Calu3 (cell line): ENCODE measurements at regions not wholly inside any gene's neighbourhood (a gene's known extent, or its start where the extent isn't known, plus 50 kb on each side); places are given as distances from the start of the nearest gene placed in this dataset.

Experiments
- BruUV-seq: library from RNA; stranded (reverse); fragments of 400-500 nt; replicated peaks from 2 replicates; lab custom pipeline; 2021; lab: Mats Ljungman, UMichigan
- CTCF ChIA-PET: fragments of 300-600 bp; sonication (Branson Sonifier 250); formaldehyde crosslinking; loops from one replicate; lab custom pipeline; 2022; ENCODE audit warnings: antibody characterized with exemption; lab: Charles Lee
- DNase-seq: peaks from one replicate; pipeline ENCODE4 v3.0.0; 2022
- H3K27ac Mint-ChIP-seq: one replicate; pipeline ENCODE4 v1.8.0; 2022; ENCODE audit warnings: mixed read lengths; ENCODE audit not compliant: unreplicated experiment
- H3K27me3 Mint-ChIP-seq: one replicate; pipeline ENCODE4 v1.8.0; 2022; ENCODE audit warnings: mixed read lengths; ENCODE audit not compliant: unreplicated experiment
- H3K36me3 Mint-ChIP-seq: one replicate; pipeline ENCODE4 v1.8.0; 2022; ENCODE audit warnings: mild to moderate bottlenecking, moderate library complexity, mixed read lengths; ENCODE audit not compliant: insufficient read depth, unreplicated experiment
- H3K4me1 Mint-ChIP-seq: one replicate; pipeline ENCODE4 v1.8.0; 2022; ENCODE audit warnings: mild to moderate bottlenecking, low read depth, mixed read lengths; ENCODE audit not compliant: unreplicated experiment
- H3K4me3 Mint-ChIP-seq: one replicate; pipeline ENCODE4 v1.8.0; 2022; ENCODE audit warnings: mild to moderate bottlenecking, low read depth, moderate library complexity, mixed read lengths; ENCODE audit not compliant: unreplicated experiment
- H3K9me3 Mint-ChIP-seq: one replicate; pipeline ENCODE4 v1.8.0; 2022; ENCODE audit warnings: low read depth, mixed read lengths; ENCODE audit not compliant: unreplicated experiment
- CTCF ChIP-seq: fragments of 200-600 bp; IDR thresholded peaks from one replicate; pipeline ENCODE4 v1.8.0; 2022; ENCODE audit warnings: antibody characterized with exemption; ENCODE audit not compliant: unreplicated experiment
- intact Hi-C: fragments of 100-400 bp; cut with micrococcal nuclease; formaldehyde crosslinking; loops from one replicate; pipeline ENCODE4 v1.10.0; 2022; ENCODE audit not compliant: unreplicated experiment

DNA sequence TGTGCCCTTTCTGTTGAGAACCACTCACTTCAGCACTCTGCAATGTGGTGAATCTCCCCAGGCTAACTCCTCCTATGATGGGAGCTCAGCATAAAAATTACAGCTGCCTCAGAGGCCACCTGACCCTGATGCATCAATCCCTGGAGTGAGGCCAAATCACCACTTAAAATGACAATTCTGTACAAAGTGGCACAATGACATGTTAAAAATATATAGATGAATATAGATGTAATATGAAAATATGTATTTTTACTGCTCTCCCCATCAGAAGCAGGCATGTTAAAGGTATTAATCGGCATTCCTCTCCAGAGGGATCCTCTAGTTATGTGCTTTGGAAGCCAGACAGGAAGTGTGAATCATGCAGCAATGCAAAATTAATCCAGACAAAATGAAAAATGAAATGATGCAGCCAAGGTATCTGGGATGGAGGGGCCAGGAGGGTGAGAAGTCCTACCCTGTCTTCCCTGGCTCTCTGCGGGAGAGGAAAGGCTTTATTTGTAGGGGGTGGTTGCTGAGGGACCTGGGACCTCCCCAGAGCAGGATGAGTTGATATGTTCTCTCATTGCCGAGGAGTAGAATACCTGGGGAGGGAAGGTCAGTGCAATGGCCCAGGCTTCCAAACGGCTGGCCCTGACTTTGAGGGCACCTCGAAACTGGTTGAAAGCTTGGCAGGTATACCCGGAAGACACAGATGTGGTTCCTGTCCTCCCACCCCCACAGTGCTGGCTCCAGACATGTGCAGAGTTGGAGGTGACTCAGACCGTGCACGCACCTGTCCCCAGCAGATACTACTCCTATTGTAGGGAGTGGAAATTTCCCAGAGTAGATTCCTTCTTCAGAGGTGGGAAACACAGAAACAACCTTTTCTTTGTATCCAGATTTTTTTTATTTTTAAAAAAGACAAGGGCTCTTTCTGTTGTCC lies 347.9 kb upstream of the NCAM1 start:
- BruUV-seq: no TSS peak
- CTCF ChIA-PET: interaction anchor here (0.5 to 2.6 kb wide), 7 partner anchors 25 to 421 kb away, joined by 3 to 12 read pairs (median 4); no protein-coding TSS in a partner anchor
- intact Hi-C loops: no loop called here
- Mint-ChIP-seq H3K27me3 (no peaks in the 10 kb centered on the region), H3K9me3 (peaks cover 2% of the 10 kb centered on the region), H3K27ac (peak overlapping the region; percentile 98), H3K4me1 (peaks cover 58% of the 10 kb centered on the region), H3K36me3 (peaks cover 14% of the 10 kb centered on the region), H3K4me3 (peak overlapping the region; percentile 50)
- peak; percentile 88 for DNase-seq
- TF ChIP-seq CTCF: no peak

- peaks cover 2% of the 10 kb centered on the region for H3K9me3 Mint-ChIP-seq
- CTCF ChIA-PET: interaction anchor here (1.2 to 2.6 kb wide), 2 partner anchors 26 to 167 kb away, joined by 3 to 12 read pairs; no protein-coding TSS in a partner anchor
- H3K27me3 Mint-ChIP-seq: no peaks in the 10 kb centered on the region
- peaks cover 14% of the 10 kb centered on the region for H3K36me3 Mint-ChIP-seq
- no TSS peak for BruUV-seq
- no peak for TF ChIP-seq CTCF
- intact Hi-C loops: no loop called here
- DNase-seq: peak; percentile 2
- peak overlapping the region; percentile 98 for H3K27ac Mint-ChIP-seq
- no peak overlapping the region for H3K4me3 Mint-ChIP-seq
- H3K4me1 Mint-ChIP-seq: peaks cover 56% of the 10 kb centered on the region
These were observed 346.6 kb upstream of the NCAM1 start for GRCh38 chr11:112614605-112615004.

- Mint-ChIP-seq H3K27ac (peak overlapping the region; percentile 98), H3K4me1 (peaks cover 50% of the 10 kb centered on the region), H3K36me3 (peaks cover 14% of the 10 kb centered on the region), H3K9me3 (peaks cover 2% of the 10 kb centered on the region), H3K27me3 (no peaks in the 10 kb centered on the region), H3K4me3 (no peak overlapping the region)
- TF ChIP-seq CTCF: no peak
- CTCF ChIA-PET: no interaction called here
- intact Hi-C loops: no loop called here
- no TSS peak for BruUV-seq
- DNase-seq: no peak
These were observed 346.0 kb upstream of the NCAM1 start for GRCh38 chr11:112615238-112615637.

DNA sequence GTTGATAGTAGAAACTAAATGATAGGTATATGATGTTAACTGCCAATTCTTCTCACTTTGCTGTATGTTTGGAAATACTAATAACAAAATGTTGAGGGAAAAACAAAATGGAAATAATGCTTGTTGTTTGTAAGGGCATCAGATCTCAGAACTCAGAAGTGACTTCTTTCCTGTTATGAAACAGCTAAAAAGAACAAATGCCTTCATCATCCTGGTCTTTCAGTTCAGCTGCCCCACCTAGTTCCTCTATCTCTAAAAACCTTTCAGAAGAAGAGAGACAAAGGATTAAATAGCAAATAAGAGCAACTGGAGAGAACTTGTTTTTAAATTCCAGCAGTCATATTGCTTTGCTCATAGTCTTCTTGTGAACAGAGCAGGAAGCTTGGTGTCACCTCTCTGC lies 345.3 kb upstream of the NCAM1 start:
- no TSS peak for BruUV-seq
- DNase-seq: no peak
- CTCF ChIA-PET: no interaction called here

More for the DNA sequence above, 345.3 kb upstream of the NCAM1 start:
- peaks cover 18% of the 10 kb centered on the region for H3K36me3 Mint-ChIP-seq
- TF ChIP-seq CTCF: no peak
- no peaks in the 10 kb centered on the region for H3K9me3 Mint-ChIP-seq
- H3K4me1 Mint-ChIP-seq: peaks cover 51% of the 10 kb centered on the region
- no peaks in the 10 kb centered on the region for H3K27me3 Mint-ChIP-seq
- peak overlapping the region; percentile 46 for H3K27ac Mint-ChIP-seq
- H3K4me3 Mint-ChIP-seq: no peak overlapping the region
- intact Hi-C loops: no loop called here
